Activated naive CD8-positive, alpha-beta T cell treated with anti-CD3 and anti-CD28 coated beads, Interleukin-2, amount 10 ng/mL, durations not matched to agents 7 days and 5 days (primary cell): ENCODE measurements at regions not wholly inside any gene's neighbourhood (a gene's known extent, or its start where the extent isn't known, plus 50 kb on each side); places are given as distances from the start of the nearest gene placed in this dataset.

Source experiments
- ATAC-seq: fragments of 150-1000 bp; cut with Tn5 transposase; one replicate; pipeline ENCODE4 v1.10.0; 2021; ENCODE audit warnings: low read depth, moderate library complexity
- POLR2A ChIA-PET: fragments of 350-600 bp; sonication (Branson Sonifier 250); formaldehyde crosslinking; loops from one replicate; lab custom pipeline; 2021; ENCODE audit warnings: antibody characterized with exemption; lab: Charles Lee
- DNase-seq: peaks from one replicate; pipeline ENCODE4 v3.0.0; 2021
- H3K27ac Mint-ChIP-seq: one replicate; pipeline ENCODE4 v1.8.0; 2022; ENCODE audit warnings: mild to moderate bottlenecking, mixed read lengths
- H3K27me3 Mint-ChIP-seq: one replicate; pipeline ENCODE4 v1.8.0; 2022; ENCODE audit warnings: mild to moderate bottlenecking, moderate library complexity, mixed read lengths
- H3K36me3 Mint-ChIP-seq: one replicate; pipeline ENCODE4 v1.8.0; 2021; ENCODE audit warnings: mild to moderate bottlenecking, mixed read lengths
- H3K4me1 Mint-ChIP-seq: one replicate; pipeline ENCODE4 v1.8.0; 2021; ENCODE audit warnings: mixed read lengths
- H3K4me3 Mint-ChIP-seq: one replicate; pipeline ENCODE4 v1.8.0; 2022; ENCODE audit warnings: mild to moderate bottlenecking, moderate library complexity, mixed read lengths
- H3K9me3 Mint-ChIP-seq: one replicate; pipeline ENCODE4 v1.8.0; 2021; ENCODE audit warnings: mixed read lengths

DNA sequence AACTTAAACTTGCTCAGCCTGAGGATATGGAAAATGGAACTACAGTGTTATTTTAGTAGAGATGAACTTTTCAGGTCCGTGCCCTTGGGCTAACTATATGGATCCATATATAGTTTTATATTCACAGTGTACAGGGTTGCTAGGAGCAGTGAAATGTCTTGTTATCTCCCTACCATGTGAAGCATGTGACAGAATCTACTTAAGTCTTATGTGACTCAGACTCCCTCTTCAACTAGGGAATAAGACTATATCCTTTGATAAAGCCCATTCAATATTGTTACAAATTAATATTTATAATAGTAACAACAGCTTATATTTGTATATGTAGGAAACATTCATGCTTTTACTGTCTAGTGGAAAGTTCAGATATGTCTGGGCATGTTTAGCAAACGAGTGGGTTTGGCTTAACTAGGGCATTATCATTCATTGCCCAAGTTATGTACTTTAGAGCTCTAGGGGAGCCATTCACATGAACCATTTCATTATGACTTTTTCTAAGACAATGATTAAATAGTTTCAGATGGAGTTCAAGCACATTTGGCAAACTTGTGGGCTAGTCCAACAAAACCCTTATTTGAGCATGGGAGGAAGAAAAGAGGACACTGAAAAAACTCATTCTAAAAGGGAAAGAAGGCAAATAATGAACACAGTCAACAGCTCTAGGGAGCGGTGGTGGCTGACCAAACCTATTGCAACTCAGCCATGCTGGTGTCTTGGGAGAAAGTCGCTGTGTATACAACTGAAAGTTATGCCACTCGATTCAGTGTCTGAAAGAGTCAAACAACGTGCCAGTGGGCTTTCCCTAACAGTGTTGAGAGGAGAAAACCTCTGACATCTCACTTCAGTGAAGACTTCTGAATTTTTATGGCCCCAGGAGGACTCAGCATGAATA, 305.9 kb upstream of the G2E3 start:
- no peaks in the 10 kb centered on the region for H3K36me3 Mint-ChIP-seq
- no peak overlapping the region for H3K27ac Mint-ChIP-seq
- no peak overlapping the region for H3K4me3 Mint-ChIP-seq
- no peak for DNase-seq
- no peaks in the 10 kb centered on the region for H3K27me3 Mint-ChIP-seq
- H3K4me1 Mint-ChIP-seq: no peaks in the 10 kb centered on the region
- H3K9me3 Mint-ChIP-seq: no peaks in the 10 kb centered on the region
- POLR2A ChIA-PET: no interaction called here
- no peak for ATAC-seq

DNA sequence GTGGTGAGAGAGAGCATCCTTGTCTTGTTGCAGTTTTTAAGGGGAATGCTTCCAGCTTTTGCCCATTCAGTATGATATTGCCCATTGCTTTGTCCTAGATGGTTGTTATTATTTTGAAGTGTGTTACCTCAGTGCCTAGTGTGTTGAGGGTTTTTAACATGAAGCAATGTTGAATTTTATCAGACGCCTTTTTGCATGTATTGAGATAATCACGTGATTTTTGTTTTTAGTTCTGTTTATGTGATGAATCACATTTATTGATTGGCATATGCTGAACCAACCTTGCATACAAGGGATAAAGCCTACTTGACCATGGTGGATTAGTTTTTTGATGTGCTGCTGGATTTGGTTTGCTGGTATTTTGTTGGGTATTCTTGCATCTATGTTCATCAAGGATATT, 302.3 kb upstream of the G2E3 start:
- ATAC-seq (no peak), DNase-seq (no peak)
- Mint-ChIP-seq H3K4me1 (no peaks in the 10 kb centered on the region), H3K27me3 (no peaks in the 10 kb centered on the region), H3K36me3 (no peaks in the 10 kb centered on the region), H3K27ac (no peak overlapping the region), H3K4me3 (no peak overlapping the region), H3K9me3 (no peaks in the 10 kb centered on the region)
- POLR2A ChIA-PET: no interaction called here

DNA sequence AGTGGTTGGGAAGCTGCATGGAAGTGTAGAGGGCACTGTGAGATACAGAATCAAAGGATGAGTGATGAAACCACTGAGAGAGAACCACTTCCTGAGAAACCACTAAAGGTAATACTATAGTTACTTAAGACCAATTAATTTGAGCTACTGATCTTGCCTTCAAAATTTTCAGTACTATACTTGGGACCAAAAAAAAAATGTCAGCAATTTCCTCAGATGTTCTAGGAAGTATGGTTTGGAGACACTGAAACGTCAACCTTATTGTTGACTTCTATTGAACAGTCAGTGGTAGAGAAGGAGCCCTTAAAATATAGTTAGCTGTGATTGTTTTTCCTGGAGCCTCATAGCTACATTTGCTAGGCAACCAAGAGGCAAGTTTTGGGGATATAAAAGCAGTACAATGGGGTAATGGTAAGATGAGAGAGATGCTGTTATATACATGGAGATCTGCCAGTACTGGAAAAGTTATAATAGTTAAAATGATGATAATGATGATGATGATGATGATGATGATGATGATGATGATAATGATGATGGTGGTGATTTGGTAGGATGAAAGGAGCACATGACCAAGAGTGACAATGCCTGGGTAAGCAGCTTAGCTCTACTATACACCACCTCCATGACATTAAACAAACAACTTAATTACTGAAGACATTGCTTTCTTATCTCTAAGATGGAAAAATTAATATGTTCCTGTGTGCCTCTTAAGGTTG, 300.9 kb upstream of the G2E3 start:
- H3K27me3 Mint-ChIP-seq: no peaks in the 10 kb centered on the region
- DNase-seq: no peak
- no peaks in the 10 kb centered on the region for H3K36me3 Mint-ChIP-seq
- no peak overlapping the region for H3K27ac Mint-ChIP-seq
- ATAC-seq: no peak
- H3K4me3 Mint-ChIP-seq: no peak overlapping the region
- no peaks in the 10 kb centered on the region for H3K4me1 Mint-ChIP-seq
- POLR2A ChIA-PET: no interaction called here
- no peaks in the 10 kb centered on the region for H3K9me3 Mint-ChIP-seq

DNA sequence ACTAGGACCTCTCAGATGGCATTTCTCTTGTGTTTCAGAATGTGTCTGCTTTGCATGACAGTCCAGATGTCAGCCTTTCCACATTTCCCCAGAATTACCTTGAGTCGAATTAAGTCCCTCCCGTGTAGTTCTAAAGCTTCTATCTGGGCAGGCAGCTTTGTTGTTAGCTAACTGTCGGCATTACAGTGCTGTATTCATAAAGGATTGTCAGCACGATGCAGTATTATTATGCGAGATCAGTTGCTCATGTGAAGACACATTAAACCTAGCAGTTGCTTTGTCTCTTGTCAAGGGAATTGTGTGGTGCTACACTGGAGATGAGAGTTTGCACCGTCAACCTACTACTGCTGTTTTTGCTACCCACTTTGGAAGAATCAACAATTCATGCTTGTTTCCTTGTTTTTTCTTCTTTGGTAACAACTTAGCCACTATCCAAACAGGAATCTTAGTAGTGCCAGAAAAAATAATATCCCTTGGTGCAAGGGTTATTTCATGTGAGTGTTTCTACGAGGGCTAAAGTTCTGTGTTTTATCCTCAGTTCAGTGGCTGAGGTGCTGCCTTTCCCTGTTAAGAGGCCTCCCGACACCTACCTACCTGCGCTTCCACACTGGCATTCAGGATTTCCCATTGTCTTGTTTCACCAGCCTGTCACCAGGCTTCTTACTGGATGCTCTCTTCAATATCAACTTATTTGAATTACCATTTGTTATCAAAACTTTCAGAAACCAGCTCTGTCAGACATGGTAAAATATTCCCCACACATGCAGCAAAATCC, 297.9 kb upstream of the G2E3 start:
- Mint-ChIP-seq H3K36me3 (no peaks in the 10 kb centered on the region), H3K27me3 (no peaks in the 10 kb centered on the region), H3K4me3 (no peak overlapping the region), H3K27ac (no peak overlapping the region), H3K9me3 (no peaks in the 10 kb centered on the region), H3K4me1 (no peaks in the 10 kb centered on the region)
- POLR2A ChIA-PET: no interaction called here
- ATAC-seq (no peak), DNase-seq (no peak)

DNA sequence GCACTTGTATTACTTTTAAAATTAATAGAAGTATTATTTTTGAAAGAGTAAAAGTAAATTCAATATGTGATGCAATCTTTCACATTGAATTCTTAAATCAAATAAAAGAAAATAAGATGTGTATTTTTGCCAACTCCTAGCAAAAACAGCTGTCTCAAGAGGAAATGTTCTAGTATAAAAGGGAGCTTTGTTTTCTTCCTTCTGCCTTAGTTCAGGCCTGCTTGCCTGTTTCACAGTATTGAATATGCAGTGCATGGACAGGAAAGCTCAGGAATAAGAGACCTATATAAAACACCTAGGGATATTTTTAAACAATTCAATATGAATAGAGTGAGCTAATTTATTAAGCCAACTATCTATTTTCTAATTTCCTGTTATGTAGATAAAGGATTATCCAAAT, 294.8 kb upstream of the G2E3 start:
- H3K27me3 Mint-ChIP-seq: no peaks in the 10 kb centered on the region
- no peak overlapping the region for H3K4me3 Mint-ChIP-seq
- H3K4me1 Mint-ChIP-seq: no peaks in the 10 kb centered on the region
- no peaks in the 10 kb centered on the region for H3K36me3 Mint-ChIP-seq
- H3K9me3 Mint-ChIP-seq: no peaks in the 10 kb centered on the region
- H3K27ac Mint-ChIP-seq: no peak overlapping the region
- DNase-seq: no peak
- POLR2A ChIA-PET: no interaction called here
- ATAC-seq: no peak

DNA sequence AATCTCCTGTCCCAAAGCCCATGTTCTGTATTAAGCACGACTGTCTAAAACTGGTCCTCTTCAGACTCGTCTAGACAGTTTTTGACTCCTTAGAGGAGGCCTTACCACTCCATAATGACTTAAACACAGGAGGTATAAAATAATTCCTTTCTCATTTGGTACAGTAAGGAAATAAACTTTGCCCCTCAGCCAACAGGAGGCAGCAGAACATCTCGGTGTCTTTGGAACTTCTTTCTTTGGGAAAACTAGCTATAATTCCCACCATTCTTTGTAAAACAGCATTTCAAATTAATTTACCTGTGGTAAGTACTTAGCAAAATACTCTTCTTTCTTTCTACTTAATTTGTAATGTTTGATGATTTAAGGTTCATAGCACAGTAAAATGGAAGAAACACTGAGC, 292.7 kb upstream of the G2E3 start:
- no peak overlapping the region for H3K4me3 Mint-ChIP-seq
- H3K27ac Mint-ChIP-seq: no peak overlapping the region
- no peaks in the 10 kb centered on the region for H3K9me3 Mint-ChIP-seq

DNA sequence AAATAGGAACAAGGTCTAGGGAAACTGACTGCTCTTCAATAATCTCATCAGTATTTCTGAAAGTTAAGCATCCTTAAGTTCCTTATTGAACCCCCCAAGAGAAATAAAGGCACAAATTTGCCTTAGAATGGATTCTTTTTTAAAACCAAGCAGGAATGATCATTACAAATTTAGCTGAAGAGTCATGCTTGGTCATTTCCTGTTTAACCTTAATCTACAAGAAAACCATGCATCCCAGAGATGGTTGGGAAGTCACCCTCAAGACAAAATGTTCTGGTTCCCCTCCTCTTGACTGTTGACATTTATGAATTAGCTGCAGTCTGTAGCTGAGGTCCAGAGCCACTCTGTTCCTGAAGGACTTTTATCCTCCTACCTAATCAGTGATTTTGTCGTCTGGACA, 291.8 kb upstream of the G2E3 start:
- Mint-ChIP-seq H3K36me3 (no peaks in the 10 kb centered on the region), H3K27ac (no peak overlapping the region), H3K4me1 (no peaks in the 10 kb centered on the region), H3K27me3 (peaks cover 2% of the 10 kb centered on the region), H3K9me3 (no peaks in the 10 kb centered on the region), H3K4me3 (no peak overlapping the region)
- POLR2A ChIA-PET: no interaction called here
- DNase-seq: no peak
- ATAC-seq: no peak

More for the DNA sequence above, 292.7 kb upstream of the G2E3 start:
- H3K36me3 Mint-ChIP-seq: no peaks in the 10 kb centered on the region
- no peaks in the 10 kb centered on the region for H3K4me1 Mint-ChIP-seq
- ATAC-seq: no peak
- POLR2A ChIA-PET: no interaction called here
- H3K27me3 Mint-ChIP-seq: peaks cover 2% of the 10 kb centered on the region
- DNase-seq: no peak

DNA sequence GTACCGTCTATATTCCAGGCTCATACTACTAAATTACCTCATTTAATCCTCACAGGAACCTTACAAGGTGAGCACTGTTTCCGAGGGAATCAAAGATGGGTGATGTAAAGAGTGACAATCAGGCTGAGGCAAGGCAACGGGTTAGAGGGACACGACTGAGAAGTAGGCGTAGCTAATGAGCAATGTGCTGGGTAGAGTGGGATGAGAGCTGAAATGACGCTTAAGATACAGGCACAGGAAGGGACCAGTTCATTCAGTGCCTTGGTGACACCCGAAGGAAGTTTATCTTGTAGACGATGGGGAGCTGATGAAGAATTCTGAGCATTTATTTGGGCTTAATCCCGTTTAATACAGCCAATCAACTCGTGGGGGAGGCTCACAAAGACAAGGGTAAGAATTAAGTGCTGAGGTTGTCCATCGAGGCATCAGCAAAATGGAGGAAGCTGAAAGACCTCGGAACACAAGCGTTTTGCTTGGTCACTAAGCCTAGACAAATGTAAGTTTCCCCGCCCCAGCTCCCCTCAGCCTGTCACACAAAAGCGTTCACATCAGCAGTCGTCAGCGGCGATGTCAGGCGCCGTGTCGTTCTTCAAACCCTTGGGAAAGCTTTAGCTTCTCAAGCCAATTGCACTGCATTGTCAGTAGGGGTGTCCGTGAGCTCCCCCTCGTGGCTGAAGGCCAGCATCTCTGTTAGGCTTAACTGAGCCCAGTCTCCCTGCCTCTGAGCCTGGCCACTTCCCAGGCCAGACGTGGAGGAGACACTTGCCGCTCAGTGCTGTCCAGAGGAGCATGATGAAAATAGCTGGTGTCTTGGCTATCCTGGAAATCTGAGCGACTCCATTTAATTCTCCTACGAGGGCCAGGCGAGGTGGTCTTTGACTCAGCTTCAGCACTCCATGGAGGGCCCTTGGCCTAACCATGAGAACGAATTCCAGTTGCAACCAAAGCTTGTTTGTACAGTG, 288.5 kb upstream of the G2E3 start:
- H3K4me1 Mint-ChIP-seq: no peaks in the 10 kb centered on the region
- POLR2A ChIA-PET: no interaction called here
- no peaks in the 10 kb centered on the region for H3K9me3 Mint-ChIP-seq
- peaks cover 2% of the 10 kb centered on the region for H3K27me3 Mint-ChIP-seq
- DNase-seq: peak; percentile 66
- H3K4me3 Mint-ChIP-seq: peak overlapping the region; percentile 17
- H3K36me3 Mint-ChIP-seq: no peaks in the 10 kb centered on the region
- H3K27ac Mint-ChIP-seq: no peak overlapping the region
- ATAC-seq: peak; percentile 78

DNA sequence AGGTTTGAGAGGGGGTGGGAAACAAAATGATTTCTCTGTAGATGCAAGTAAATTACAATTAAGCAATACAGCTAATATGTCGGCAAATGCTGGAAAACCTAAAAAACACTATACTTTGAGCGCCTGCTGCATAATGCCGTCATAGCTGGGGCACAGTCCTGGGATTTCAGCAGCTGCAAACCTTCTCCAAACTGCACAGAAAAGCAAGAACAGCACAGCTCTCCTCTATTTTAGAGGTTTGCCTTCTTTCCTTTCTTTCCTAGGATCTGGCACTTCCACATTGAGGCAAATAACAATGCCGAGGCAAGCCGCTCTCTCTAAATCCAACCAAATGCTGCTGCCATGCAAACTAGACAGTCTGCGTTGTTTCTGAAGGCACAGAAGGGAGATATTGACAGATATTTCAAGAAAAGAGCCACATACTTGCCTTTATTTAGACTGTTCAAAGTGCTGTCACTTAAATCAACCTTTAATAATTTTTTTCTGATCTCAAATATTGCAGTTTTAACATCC, 287.1 kb upstream of the G2E3 start:
- no peaks in the 10 kb centered on the region for H3K9me3 Mint-ChIP-seq
- H3K27ac Mint-ChIP-seq: no peak overlapping the region
- H3K4me3 Mint-ChIP-seq: no peak overlapping the region
- DNase-seq (no peak), ATAC-seq (no peak)
- H3K36me3 Mint-ChIP-seq: no peaks in the 10 kb centered on the region
- H3K27me3 Mint-ChIP-seq: peaks cover 2% of the 10 kb centered on the region
- POLR2A ChIA-PET: no interaction called here
- H3K4me1 Mint-ChIP-seq: no peaks in the 10 kb centered on the region

DNA sequence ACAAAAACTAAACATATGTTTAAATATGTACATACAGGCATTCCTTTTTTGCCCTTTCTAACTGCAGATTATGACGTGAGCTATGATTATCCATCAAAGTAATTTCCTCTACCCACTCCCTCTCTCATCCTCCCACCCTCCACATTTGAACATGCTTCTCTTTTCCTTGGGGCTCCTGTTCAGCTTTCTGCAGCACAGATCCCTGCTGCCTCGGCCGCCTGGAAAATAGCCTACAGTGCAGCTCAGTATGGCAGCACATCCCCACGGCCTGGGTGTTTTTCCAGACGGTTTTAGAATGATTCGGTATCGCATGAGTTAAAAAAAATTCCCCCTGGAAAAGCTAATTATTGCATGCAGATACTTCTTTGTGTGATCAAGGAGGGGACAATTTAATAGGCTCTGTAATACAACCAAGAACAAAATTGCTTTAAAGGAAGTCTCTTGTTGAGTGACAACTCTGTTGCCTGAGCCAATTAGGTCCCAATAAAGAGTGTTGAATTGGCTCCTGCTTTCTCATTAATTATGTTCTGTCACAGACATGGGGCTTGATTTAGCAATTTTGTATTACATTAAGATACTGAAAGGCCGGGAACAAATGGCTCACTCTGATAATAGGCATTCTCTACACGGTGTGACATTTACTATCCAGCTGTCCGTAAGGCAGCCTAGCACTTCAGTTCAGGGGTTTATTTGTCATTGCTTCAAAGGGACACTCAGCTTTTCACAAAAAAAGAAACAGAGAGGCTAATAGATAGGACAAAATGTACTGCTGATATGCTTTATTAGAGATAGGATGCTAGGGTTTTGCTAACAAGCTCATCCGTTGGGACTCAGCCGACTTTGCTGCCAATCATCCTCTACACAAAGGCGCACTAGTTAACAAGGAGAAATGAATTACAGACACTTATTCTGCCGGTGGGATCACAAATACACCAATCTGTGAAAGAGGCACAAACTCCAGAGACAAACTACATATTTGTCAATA, 285.8 kb upstream of the G2E3 start:
- POLR2A ChIA-PET: no interaction called here
- no peak overlapping the region for H3K4me3 Mint-ChIP-seq

DNA sequence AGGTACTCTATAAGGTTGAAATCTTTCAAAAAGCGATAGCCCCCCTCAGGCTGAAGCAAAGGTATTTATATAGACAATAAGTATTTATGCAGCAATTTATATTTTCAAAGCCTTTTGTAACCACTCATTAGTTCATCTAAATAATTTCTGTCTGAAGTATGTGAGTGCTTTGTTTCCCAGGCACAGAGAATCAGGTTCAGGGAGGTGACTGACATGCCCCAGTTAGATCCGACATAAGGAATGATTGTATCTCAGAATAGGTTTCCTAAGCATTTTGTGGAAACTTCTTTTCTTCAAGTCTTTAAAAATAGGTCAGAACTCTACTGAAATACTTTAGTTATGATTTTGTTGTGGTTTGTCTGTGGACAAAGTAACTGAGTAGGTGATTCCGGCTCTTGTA, 283.4 kb upstream of the G2E3 start:
- Mint-ChIP-seq H3K4me1 (no peaks in the 10 kb centered on the region), H3K27me3 (no peaks in the 10 kb centered on the region), H3K27ac (no peak overlapping the region), H3K36me3 (no peaks in the 10 kb centered on the region), H3K4me3 (no peak overlapping the region), H3K9me3 (no peaks in the 10 kb centered on the region)
- DNase-seq (no peak), ATAC-seq (no peak)
- POLR2A ChIA-PET: no interaction called here

More for the DNA sequence above, 285.8 kb upstream of the G2E3 start:
- H3K9me3 Mint-ChIP-seq: no peaks in the 10 kb centered on the region
- ATAC-seq: no peak
- H3K4me1 Mint-ChIP-seq: no peaks in the 10 kb centered on the region
- H3K27me3 Mint-ChIP-seq: peaks cover 2% of the 10 kb centered on the region
- H3K27ac Mint-ChIP-seq: no peak overlapping the region
- H3K36me3 Mint-ChIP-seq: no peaks in the 10 kb centered on the region
- no peak for DNase-seq

DNA sequence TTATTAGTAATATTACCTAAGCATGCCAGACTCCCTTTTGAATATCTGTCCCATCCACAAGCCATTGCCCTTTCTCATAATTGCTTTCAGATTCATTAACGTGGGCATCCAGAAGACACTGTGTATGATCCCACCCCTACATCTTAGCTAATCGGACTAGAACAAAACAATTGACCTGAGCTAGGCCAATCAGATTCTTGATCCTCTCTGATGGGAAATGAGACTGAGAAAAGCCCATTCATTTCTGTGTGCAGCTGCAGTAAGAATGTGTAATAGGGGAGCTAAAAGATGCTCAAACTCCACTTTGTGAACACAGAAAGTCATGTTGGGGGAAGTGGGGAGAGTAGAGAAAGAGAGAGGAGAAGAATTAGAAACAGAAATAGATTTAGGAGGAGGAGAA, 281.7 kb upstream of the G2E3 start:
- ATAC-seq: no peak
- Mint-ChIP-seq H3K9me3 (no peaks in the 10 kb centered on the region), H3K4me1 (no peaks in the 10 kb centered on the region), H3K36me3 (no peaks in the 10 kb centered on the region), H3K27me3 (no peaks in the 10 kb centered on the region), H3K4me3 (no peak overlapping the region), H3K27ac (no peak overlapping the region)
- no peak for DNase-seq
- POLR2A ChIA-PET: no interaction called here
